Stimulated activated naive CD8-positive, alpha-beta T cell treated with anti-CD3 and anti-CD28 coated beads, Interleukin-15, Interleukin-2, amounts not matched to agents 100 ng/mL and 50 ng/mL, for 24 hours (primary cell): ENCODE measurements at regions not wholly inside any gene's neighbourhood (a gene's known extent, or its start where the extent isn't known, plus 50 kb on each side); places are given as distances from the start of the nearest gene placed in this dataset.
"Not testable (repeated sequence)": the region's sequence is repeated elsewhere in the genome, so short reads cannot be mapped to it uniquely, and the experiment has no call there.

Experiments used
- H3K27ac Mint-ChIP-seq: one replicate; pipeline ENCODE4 v1.8.0; 2021; ENCODE audit warnings: mild to moderate bottlenecking, mixed read lengths
- H3K27me3 Mint-ChIP-seq: one replicate; pipeline ENCODE4 v1.8.0; 2021; ENCODE audit warnings: mixed read lengths
- H3K36me3 Mint-ChIP-seq: one replicate; pipeline ENCODE4 v1.8.0; 2021; ENCODE audit warnings: low read depth, mixed read lengths
- H3K4me1 Mint-ChIP-seq: one replicate; pipeline ENCODE4 v1.8.0; 2021; ENCODE audit warnings: low read depth, mixed read lengths
- H3K4me3 Mint-ChIP-seq: one replicate; pipeline ENCODE4 v1.8.0; 2021; ENCODE audit warnings: mild to moderate bottlenecking, mixed read lengths
- H3K9me3 Mint-ChIP-seq: one replicate; pipeline ENCODE4 v1.8.0; 2021; ENCODE audit warnings: mixed read lengths

DNA sequence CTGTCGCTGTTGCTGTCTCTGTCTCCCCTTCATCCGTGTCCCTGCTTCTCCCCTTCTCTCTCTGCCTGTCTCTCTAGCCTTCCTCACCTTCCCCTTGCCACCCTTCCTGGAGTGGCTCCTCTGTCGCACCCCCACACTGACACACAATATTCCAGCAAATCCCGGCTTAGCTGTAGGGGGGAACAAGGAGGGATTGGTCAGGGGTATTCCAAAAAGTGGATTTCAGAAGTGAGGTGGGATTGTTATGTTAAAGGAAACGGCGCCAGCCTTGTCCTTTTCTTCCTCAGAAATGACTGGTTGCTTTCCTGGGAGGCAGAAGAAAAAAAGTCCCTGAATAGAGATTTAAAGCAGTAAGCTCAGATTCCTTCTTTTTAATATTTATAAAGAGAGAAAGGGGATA, 76.3 kb upstream of the SIRPA start:
- H3K27me3 Mint-ChIP-seq = peaks cover 47% of the 10 kb centered on the region
- H3K27ac Mint-ChIP-seq = peak overlapping the region; percentile 60
- peaks cover 16% of the 10 kb centered on the region for H3K9me3 Mint-ChIP-seq

DNA sequence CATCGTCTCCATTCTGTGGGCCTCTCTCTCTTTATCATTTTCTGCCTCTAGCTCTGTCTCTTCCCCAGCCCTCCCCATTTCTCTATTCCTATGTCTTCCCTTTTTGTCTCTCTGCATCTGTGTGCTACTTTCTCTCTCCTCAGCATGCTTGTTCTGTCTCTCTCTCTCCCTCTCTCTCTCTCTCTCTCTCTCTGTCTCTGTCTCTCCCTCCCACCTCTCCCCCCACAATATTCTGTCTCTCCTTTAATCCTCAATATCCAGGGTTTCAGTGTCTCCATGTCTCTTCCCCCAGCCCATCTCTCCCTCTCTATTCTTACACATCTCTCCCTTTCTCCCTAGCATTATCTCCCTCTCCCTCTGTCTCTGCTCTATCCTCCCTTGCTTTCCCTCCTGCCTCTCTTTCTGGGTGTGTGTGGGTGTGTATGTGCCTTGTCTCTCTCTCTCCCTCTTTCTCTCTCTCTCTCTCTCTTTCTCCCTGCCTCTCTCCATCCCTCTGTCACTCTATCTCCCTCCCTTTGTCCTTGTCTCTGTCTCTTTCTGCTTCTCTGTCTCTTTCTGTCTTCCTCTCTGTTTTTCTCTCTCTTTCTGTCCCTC, 76.9 kb upstream of the SIRPA start:
- Mint-ChIP-seq H3K36me3 (peaks cover 9% of the 10 kb centered on the region), H3K4me1 (peaks cover 19% of the 10 kb centered on the region), H3K9me3 (peaks cover 12% of the 10 kb centered on the region), H3K27ac (peak overlapping the region; percentile 60), H3K4me3 (no peak overlapping the region), H3K27me3 (peaks cover 51% of the 10 kb centered on the region)

More for the DNA sequence above, 76.3 kb upstream of the SIRPA start:
- H3K4me3 Mint-ChIP-seq = no peak overlapping the region
- H3K36me3 Mint-ChIP-seq = peaks cover 12% of the 10 kb centered on the region
- H3K4me1 Mint-ChIP-seq = peaks cover 23% of the 10 kb centered on the region

DNA sequence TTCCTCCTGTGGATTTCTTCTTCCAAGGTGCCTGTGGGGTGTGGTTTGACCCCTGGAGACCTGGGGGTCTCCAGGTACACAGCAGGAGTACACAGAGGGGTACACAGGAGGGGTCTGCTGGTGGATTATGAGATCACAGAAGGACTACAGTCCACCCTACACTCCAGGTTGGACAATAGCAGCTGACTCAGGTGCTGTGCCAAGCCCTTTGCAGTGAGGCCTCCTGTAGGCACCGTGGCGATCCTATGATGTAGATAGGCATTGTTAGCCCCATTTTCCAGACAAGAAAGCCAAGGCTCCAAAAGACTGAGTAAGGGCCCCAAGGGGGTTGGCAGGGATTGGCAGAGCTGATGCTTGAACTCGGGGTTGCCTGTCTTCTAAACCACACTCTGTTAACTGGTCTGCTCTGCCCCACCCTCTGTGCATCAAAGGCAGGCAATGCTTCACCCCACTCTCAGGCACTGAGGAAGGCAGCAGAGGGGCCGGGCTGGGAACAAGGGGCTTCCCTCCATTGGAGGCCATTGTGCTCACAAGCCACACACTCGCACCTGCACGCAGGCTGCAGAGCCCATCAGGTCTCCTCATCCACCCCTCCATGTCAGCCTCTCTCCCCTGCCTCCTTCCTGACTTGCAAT, 77.5 kb upstream of the SIRPA start:
- H3K4me3 Mint-ChIP-seq = no peak overlapping the region
- peaks cover 19% of the 10 kb centered on the region for H3K4me1 Mint-ChIP-seq
- peaks cover 10% of the 10 kb centered on the region for H3K9me3 Mint-ChIP-seq
- H3K27ac Mint-ChIP-seq = no peak overlapping the region
- peaks cover 9% of the 10 kb centered on the region for H3K36me3 Mint-ChIP-seq
- peaks cover 56% of the 10 kb centered on the region for H3K27me3 Mint-ChIP-seq

DNA sequence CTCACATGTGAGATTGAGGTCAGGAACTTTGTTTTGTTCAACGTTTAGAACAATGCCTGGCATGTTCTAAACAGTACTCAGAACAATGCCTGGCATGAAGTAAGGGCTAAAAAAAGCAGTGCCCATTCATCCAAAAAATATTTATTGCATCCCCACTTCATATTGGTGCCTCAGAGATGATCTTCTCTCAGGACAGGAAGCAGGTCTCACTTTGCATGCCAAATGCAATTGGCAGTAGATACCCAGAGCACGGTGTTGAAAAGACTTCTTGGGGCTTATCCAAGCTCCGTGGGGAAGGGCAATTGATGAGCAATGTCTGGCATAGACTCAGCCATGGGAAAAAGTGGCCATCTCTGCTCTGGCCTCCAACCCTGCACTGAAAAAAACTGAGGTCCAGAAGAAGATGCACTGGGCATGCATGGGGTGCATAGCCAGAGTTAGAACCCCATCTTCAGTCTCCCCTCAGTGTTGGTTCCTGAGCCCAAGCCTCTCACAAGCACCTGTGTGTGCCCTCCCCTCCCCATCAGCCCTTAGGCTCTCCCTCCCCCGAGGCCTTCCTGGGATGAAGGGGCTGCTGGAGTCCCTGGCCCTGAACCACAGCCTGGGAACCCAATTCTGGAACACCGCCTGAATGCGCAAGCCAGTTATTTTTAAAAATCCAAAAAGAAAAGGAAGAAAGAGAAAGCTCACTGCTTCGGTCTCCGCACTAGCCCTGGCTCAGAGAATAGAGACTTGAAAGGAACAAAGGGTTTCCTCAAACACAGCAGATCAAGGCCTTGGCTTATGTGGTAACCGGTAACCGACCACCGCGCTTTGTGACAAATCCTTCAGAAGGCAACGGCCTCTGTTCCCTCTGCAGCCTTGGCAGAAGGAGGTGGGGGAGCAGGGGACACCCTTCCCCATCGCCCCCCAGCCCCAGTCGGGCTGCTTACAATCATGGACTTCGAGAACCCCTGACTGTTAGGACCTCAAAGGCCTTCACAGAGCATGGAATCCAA, 78.5 kb upstream of the SIRPA start:
- Mint-ChIP-seq H3K27ac (no peak overlapping the region), H3K4me1 (peaks cover 20% of the 10 kb centered on the region), H3K9me3 (peaks cover 3% of the 10 kb centered on the region), H3K4me3 (no peak overlapping the region), H3K27me3 (peaks cover 56% of the 10 kb centered on the region), H3K36me3 (peaks cover 5% of the 10 kb centered on the region)

DNA sequence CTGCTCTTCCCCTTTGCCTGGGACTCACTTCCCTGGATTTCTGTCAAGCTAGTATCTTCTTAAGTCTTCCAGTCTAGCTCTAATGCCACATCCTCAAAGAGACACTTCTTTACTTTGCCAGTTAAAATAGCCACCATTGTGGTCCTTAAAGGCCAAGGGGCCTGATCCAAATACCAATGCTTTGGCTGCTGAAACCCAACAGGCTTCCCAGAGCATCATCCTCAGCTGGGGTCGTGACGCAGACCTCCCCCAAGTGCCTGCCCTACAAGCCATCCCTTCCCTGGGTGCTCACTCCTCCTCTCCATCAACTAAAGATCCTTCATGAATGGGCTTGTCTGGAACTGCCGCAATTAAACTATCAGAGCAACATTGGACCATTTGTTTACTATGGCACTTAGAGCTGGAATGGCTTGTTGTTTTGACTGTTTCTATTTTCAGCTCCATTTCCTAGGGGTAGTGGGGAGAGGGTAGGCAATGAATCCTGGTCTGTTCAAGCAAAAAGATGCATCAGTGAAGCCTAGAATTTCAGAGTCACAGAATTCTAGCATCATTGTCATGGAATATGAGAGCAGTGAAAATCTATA, 79.6 kb upstream of the SIRPA start:
- no peak overlapping the region for H3K27ac Mint-ChIP-seq
- H3K36me3 Mint-ChIP-seq = no peaks in the 10 kb centered on the region
- no peaks in the 10 kb centered on the region for H3K9me3 Mint-ChIP-seq
- peaks cover 48% of the 10 kb centered on the region for H3K27me3 Mint-ChIP-seq
- peaks cover 31% of the 10 kb centered on the region for H3K4me1 Mint-ChIP-seq
- no peak overlapping the region for H3K4me3 Mint-ChIP-seq

DNA sequence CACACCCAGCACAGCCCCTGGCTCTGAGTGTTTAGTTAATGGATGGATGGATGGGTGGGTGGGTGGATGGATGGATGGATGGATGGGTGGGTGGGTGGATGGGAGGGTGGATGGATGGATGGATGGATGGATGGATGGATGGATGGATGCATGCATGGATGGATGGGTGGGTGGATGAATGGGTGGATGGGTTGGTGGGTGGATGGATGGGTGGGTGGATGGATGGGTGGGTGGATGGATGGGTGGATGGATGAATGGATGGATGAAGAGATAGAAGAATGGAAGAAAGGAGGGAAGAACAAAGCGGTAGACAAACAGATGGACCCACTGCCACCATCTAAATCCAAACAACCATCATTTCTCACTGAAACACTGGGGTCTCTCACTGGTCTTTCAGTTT, 80.3 kb upstream of the SIRPA start:
- not testable (repeated sequence) for H3K36me3 Mint-ChIP-seq, H3K4me3 Mint-ChIP-seq, H3K27ac Mint-ChIP-seq, H3K9me3 Mint-ChIP-seq
- Mint-ChIP-seq H3K4me1 (peaks cover 37% of the 10 kb centered on the region), H3K27me3 (peaks cover 49% of the 10 kb centered on the region)

DNA sequence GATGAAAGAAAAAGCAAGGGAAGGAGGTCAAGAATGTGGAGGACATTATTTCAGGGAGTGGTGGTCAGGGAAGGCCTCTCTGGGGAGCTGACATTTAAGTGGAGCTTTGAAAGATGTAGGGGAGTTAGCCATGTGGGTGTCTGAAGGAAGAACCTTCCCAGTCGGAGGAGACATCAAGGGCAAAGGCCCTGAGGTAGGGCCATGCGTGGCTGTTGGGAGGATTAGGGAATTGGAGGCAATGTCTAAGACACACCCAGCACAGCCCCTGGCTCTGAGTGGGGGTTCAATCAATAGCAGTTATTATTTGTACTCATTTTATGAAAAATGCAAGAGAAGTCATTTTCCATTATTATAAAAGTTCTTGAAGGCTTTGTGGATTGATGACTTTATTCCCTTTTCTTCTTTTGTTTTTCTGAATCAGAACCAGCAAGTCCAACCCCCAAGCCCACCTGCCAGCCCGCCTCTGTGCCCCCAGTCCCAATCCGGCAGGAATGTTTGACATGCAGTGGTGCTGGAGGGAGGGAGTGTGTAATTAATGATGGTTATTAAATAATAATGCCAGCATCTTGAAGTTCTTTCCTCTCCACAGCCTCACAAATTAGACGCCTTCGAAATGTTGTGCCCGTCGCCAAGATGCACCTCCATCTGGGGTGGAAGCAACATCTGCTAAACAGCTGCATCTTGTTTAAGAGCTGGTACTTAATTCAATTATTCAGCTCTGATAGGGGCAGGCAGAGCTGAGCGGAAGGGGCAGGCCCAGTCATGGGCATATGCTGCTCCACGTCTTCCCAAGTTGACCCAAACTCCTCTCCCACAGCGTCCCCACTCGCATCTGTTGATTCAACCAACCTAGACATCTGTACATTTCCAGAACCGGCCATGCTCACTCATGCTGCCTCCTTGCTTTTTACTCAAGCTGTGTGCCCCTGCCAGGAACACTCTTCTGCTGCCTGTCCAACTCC, 81.3 kb upstream of the SIRPA start:
- Mint-ChIP-seq H3K27ac (no peak overlapping the region), H3K36me3 (no peaks in the 10 kb centered on the region), H3K9me3 (no peaks in the 10 kb centered on the region), H3K27me3 (peaks cover 50% of the 10 kb centered on the region), H3K4me3 (no peak overlapping the region), H3K4me1 (peaks cover 37% of the 10 kb centered on the region)

DNA sequence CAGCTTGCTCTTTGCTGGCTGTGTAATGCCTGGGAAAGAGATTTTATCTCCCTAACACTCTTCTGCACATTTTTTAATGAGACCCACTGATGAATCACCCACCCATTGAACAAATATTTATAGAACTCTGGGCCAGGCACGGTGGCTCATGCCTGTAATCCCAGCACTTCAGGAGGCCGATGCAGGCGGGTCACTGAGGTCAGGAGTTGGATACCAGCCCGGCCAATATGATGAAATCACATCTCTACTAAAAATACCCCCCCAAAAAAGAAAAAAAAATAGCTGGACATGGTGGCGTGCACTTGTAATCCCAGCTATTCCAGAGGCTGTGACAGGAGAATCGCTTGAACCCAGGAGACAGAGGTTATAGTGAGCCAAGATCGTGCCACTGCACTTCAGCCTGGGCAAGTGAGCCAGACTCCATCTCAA, 82.1 kb upstream of the SIRPA start:
- peaks cover 30% of the 10 kb centered on the region for H3K4me1 Mint-ChIP-seq
- H3K27me3 Mint-ChIP-seq = peaks cover 42% of the 10 kb centered on the region
- H3K4me3 Mint-ChIP-seq = no peak overlapping the region
- no peaks in the 10 kb centered on the region for H3K9me3 Mint-ChIP-seq
- no peak overlapping the region for H3K27ac Mint-ChIP-seq
- no peaks in the 10 kb centered on the region for H3K36me3 Mint-ChIP-seq

DNA sequence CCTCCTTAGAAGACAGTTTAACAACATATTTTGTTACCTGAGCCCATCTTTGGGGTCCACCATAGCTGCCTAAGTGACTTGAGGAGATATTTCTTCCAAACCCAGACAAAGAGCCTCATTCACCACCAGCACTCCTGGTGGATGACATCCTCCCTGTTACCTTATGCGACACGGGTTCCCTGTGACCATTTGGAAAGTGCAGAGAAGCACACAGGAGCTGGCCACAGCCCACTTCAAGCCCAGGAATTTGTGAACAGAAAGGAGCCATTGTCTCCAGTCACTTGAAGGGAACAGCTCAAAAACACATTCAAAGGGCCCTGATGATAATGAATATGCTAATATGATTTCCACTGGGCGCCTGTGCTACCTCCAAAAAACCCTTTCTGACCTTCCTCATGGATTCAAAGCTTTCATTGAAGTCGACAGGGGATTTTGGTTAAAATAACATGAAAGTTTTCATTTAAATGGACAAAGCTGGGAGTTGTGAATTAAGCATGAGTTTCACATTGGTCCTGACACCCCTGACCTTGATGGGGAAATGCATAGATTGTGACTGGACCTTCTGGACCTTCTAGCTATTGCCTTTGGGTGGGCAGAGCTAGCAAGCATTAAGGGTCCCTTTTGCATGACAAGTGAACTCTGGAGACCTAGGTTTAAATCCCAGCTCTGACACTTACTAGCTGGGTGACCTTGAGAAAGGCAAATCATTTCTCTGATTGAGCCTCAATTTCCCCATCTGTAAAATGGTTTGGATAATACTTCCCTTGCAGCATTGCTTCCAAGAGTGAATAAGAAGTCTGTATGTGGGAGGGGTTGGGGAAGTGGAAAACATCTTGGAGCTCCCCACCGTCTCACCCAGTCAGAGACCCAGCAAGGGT, 83.3 kb upstream of the SIRPA start:
- Mint-ChIP-seq H3K4me3 (no peak overlapping the region), H3K27ac (no peak overlapping the region), H3K36me3 (no peaks in the 10 kb centered on the region), H3K4me1 (peaks cover 20% of the 10 kb centered on the region), H3K9me3 (no peaks in the 10 kb centered on the region), H3K27me3 (peaks cover 45% of the 10 kb centered on the region)

DNA sequence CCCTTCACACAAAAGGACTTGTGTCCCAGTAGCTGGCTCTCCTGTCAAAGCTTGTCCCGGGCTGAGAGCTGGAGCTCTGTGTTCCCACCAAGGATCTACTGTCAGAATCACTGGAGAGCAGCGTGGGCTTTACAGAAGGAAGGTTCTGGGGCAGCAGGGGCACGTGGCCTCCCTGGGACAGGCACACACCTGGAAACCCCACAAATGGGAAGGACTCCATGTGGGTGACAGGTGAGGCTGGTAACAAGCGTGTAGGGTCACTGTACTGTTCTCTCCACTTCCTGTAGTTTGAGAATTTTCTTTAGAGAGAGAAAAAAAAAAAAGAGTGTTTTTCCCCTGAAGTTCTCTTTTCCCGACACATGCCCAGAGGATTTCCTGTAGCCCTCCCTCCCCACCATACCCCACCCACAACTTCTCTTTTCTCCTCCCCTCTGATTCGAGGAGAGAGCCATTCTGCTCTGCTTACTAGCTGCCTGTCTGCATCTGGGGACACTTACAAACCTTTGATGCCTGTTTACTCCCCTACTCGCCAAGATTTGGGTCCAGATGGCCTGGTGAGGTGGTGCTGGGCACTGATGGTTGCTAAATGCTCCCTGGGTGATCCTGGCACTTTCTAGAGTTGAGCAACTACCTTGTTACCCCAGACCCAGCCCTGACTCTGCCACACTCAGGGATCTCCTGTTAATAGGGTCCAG, 84.1 kb upstream of the SIRPA start:
- Mint-ChIP-seq H3K27me3 (peaks cover 44% of the 10 kb centered on the region), H3K9me3 (no peaks in the 10 kb centered on the region), H3K36me3 (no peaks in the 10 kb centered on the region), H3K4me1 (peaks cover 18% of the 10 kb centered on the region), H3K4me3 (no peak overlapping the region), H3K27ac (no peak overlapping the region)

DNA sequence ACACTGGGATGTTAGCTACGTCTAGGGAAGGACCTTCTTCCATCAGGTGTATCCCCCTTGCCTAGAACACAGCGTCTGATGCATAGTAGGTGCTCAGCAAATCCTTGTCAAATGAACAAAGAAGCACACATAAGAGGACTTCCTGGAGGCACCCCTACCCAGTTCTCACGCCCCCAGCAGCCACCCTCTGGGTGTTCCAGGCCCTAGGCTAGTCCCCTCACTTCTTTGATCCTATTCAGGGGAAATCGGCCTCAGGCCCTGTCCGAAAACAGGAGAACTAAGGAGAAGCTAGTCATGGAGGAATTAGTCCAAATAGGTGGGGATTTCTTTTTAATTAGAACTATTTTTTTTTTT, 84.7 kb upstream of the SIRPA start:
- Mint-ChIP-seq H3K36me3 (no peaks in the 10 kb centered on the region), H3K4me3 (no peak overlapping the region), H3K4me1 (peaks cover 18% of the 10 kb centered on the region), H3K27me3 (peaks cover 41% of the 10 kb centered on the region), H3K9me3 (no peaks in the 10 kb centered on the region), H3K27ac (no peak overlapping the region)

DNA sequence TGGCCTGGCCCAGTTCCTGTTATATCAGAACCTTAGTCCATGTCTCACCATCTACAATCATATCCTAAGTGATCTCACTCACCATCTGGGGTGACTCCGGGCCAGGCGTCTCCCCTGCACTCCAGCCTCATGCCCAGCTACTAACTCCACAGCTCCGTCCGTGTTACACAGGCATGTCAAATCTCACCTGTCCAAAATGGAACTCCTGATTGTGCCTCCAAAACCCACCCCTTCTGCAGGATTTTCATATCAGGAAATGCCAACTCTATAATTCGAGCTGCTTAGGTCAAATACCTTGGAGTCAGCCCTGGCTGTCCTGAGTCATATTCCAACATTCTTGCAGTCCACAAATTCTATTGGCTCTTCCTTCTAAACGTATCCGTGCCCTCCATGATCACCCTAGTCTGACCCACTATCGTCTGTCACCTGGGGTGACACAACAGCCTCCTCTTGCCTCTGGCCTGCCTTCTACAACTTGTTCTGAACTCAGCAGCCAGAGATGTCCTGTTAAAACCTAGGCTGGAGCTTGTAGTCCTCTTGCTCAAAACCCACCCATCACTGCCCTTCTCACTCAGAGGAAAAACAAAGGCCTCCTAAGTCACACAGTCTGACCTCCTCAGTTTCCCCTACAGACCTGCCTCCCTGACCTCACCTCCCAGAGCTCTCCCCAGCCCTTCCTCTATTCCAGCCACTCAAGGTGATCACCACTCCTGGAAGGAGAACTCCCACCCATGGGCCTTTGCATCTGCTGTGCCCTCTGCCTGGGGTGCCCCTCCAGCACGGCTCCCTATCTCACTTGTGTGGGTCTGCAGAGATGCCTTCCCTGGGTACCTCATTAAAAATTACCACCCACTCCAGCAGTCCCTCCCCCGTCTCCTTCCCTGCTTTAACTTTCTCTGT, 85.3 kb upstream of the SIRPA start:
- Mint-ChIP-seq H3K36me3 (no peaks in the 10 kb centered on the region), H3K9me3 (no peaks in the 10 kb centered on the region), H3K4me1 (peaks cover 18% of the 10 kb centered on the region), H3K4me3 (no peak overlapping the region), H3K27me3 (peaks cover 41% of the 10 kb centered on the region), H3K27ac (no peak overlapping the region)
